Vagina (tissue), 2 donors: ENCODE measurements at regions not wholly inside any gene's neighbourhood (a gene's known extent, or its start where the extent isn't known, plus 50 kb on each side); places are given as distances from the start of the nearest gene placed in this dataset.
"Not testable (repeated sequence)": the region's sequence is repeated elsewhere in the genome, so short reads cannot be mapped to it uniquely, and the experiment has no call there.

Experiments used
- DNase-seq, 2 donors: peaks; one replicate each; pipeline ENCODE4 v3.0.0-alpha.2; 2017; ENCODE audit errors: extremely low spot score in 2 of 2
- H3K27ac ChIP-seq: fragments of 200-600 bp; sonication (generic); one replicate; pipeline ENCODE4 v1.5.1; 2019
- H3K27me3 ChIP-seq: fragments of 200-600 bp; sonication (generic); one replicate; pipeline ENCODE4 v1.5.1; 2019
- H3K36me3 ChIP-seq, 2 donors: fragments of 200-600 bp; sonication (generic); one replicate each; pipeline ENCODE4 v1.5.1; 2017 to 2019
- H3K4me1 ChIP-seq: fragments of 200-600 bp; sonication (generic); one replicate; pipeline ENCODE4 v1.5.1; 2019
- H3K4me3 ChIP-seq, 2 donors: fragments of 200-600 bp; sonication (generic); 1 replicate in 1 of 2; 2 replicates in 1 of 2; pipeline ENCODE4 v1.5.1; 2016 to 2019
- H3K9me3 ChIP-seq: fragments of 200-600 bp; sonication (generic); one replicate; pipeline ENCODE4 v1.5.1; 2019
- CTCF ChIP-seq, 3 experiments: fragments of 450-650 bp in 2 of 3; fragments of 200-600 bp in 1 of 3; sonication (generic) in 1 of 3; IDR thresholded peaks; one replicate each; pipeline ENCODE4 v1.5.1; 2017 to 2019; ENCODE audit warnings: antibody characterized with exemption in 3 of 3, mild to moderate bottlenecking in 2 of 3, moderate library complexity in 2 of 3
- POLR2A ChIP-seq, 2 donors: fragments of 450-650 bp; IDR thresholded peaks; one replicate each; pipeline ENCODE4 v1.6.1; 2017; ENCODE audit warnings: antibody characterized with exemption in 2 of 2, mild to moderate bottlenecking in 2 of 2, moderate library complexity in 2 of 2
- POLR2AphosphoS5 ChIP-seq, 2 donors: sonication (generic); formaldehyde crosslinking; IDR thresholded peaks; one replicate each; pipeline ENCODE4 v1.9.0; 2017; ENCODE audit warnings: antibody characterized with exemption in 2 of 2, mild to moderate bottlenecking in 2 of 2, low read depth in 1 of 2; ENCODE audit not compliant: insufficient read depth in 1 of 2
- intact Hi-C: fragments of 100-400 bp; cut with DNase I; formaldehyde crosslinking; loops from one replicate; pipeline ENCODE4 v1.15.1; 2023

GRCh38 chr10:46104071-46104585 lies 58.1 kb upstream of the MSMB start:
- H3K4me1 ChIP-seq, result peaks cover 6% of the 10 kb centered on the region
- H3K4me3 ChIP-seq, result no peak overlapping the region
- no peak overlapping the region for H3K27ac ChIP-seq
- no peaks in the 10 kb centered on the region for H3K36me3 ChIP-seq
- no peaks in the 10 kb centered on the region for H3K9me3 ChIP-seq
- DNase-seq, result peak; percentile 34 to 54
- H3K27me3 ChIP-seq, result no peaks in the 10 kb centered on the region
- intact Hi-C loops, result loop anchor here (10.0 kb wide), 1 partner anchor 181 kb away; the partner anchor contains the start of gene ANTXRL
- no peak for TF ChIP-seq POLR2A (IDR thresholded peaks at IDR 0.05)
- TF ChIP-seq POLR2AphosphoS5 (IDR thresholded peaks at IDR 0.05; ENCODE audit: insufficient read depth in 1 of 2, low read depth in 1 of 2), result no peak
- no peak for TF ChIP-seq CTCF (IDR thresholded peaks at IDR 0.05)

GRCh38 chr10:46105416-46105815 lies 59.3 kb upstream of the MSMB start:
- DNase-seq, result peak; percentile 12 to 32
- not testable (repeated sequence) for H3K4me3 ChIP-seq, H3K27me3 ChIP-seq, H3K36me3 ChIP-seq, H3K9me3 ChIP-seq, H3K4me1 ChIP-seq, H3K27ac ChIP-seq
- intact Hi-C loops, result loop anchor here (10.0 kb wide), 1 partner anchor 179 kb away; the partner anchor contains the start of gene ANTXRL

GRCh38 chr10:46105856-46106409 lies 59.9 kb upstream of the MSMB start:
- not testable (repeated sequence) for H3K9me3 ChIP-seq, H3K27me3 ChIP-seq, H3K4me1 ChIP-seq, H3K27ac ChIP-seq, H3K36me3 ChIP-seq
- H3K4me3 ChIP-seq, result peak overlapping the region; percentile 45 to 52
- DNase-seq, result peak; percentile 52 to 62
- intact Hi-C loops, result loop anchor here (10.0 kb wide), 1 partner anchor 179 kb away; the partner anchor contains the start of gene ANTXRL

- Histone ChIP-seq H3K9me3 (no peaks in the 10 kb centered on the region), H3K36me3 (no peaks in the 10 kb centered on the region), H3K27me3 (no peaks in the 10 kb centered on the region), H3K4me3 (peak overlapping the region; percentile 45 to 52), H3K27ac (no peak overlapping the region), H3K4me1 (peaks cover 6% of the 10 kb centered on the region)
- DNase-seq, result peak; percentile 79 to 86
- TF ChIP-seq CTCF (IDR thresholded peaks at IDR 0.05) (no peak), POLR2AphosphoS5 (IDR thresholded peaks at IDR 0.05; ENCODE audit: insufficient read depth in 1 of 2, low read depth in 1 of 2) (peak in 1 of 2 donors; percentile 31)
- intact Hi-C loops, result loop anchor here (10.0 kb wide), 1 partner anchor 178 kb away; the partner anchor contains the start of gene ANTXRL
Measured at GRCh38 chr10:46106410-46107255, 60.6 kb upstream of the MSMB start.

DNA sequence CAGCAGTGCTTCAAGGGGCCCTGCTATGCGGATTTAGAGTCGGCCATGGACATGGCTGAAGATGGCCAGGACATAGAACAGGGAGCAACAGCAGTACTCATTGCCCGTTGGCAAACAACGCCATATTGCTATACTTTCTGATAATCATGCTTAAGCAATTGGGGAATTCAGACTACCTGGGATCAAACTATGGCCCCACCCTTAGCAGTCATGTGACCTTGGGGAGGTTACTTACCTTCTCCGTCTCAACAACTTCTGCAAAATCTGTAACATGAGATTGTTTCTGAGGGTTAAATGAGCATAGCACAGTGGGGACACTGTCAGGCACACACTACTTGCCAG lies 62.1 kb upstream of the MSMB start:
- H3K4me3 ChIP-seq, H3K27ac ChIP-seq, H3K36me3 ChIP-seq, H3K9me3 ChIP-seq, DNase-seq, H3K4me1 ChIP-seq, H3K27me3 ChIP-seq: not testable (repeated sequence)
- intact Hi-C loops, result loop anchor here (10.0 kb wide), 1 partner anchor 177 kb away; the partner anchor contains the start of gene ANTXRL

- H3K9me3 ChIP-seq, H3K36me3 ChIP-seq, H3K27ac ChIP-seq, H3K4me1 ChIP-seq, H3K4me3 ChIP-seq, intact Hi-C loops, H3K27me3 ChIP-seq, DNase-seq: not testable (repeated sequence)
Measured at GRCh38 chr10:46154271-46154670, 108.2 kb upstream of the MSMB start.

GRCh38 chr10:46154683-46155082 lies 108.6 kb upstream of the MSMB start:
- H3K27me3 ChIP-seq, intact Hi-C loops, H3K27ac ChIP-seq, H3K4me1 ChIP-seq, H3K9me3 ChIP-seq, DNase-seq, H3K36me3 ChIP-seq, H3K4me3 ChIP-seq: not testable (repeated sequence)

GRCh38 chr10:46156866-46157265 lies 110.8 kb upstream of the MSMB start:
- intact Hi-C loops, H3K36me3 ChIP-seq, DNase-seq, H3K4me3 ChIP-seq, H3K27me3 ChIP-seq, H3K4me1 ChIP-seq, H3K27ac ChIP-seq, H3K9me3 ChIP-seq: not testable (repeated sequence)
